ENCODE measurements at regions not wholly inside any gene's neighbourhood (a gene's known extent, or its start where the extent isn't known, plus 50 kb on each side); places are given as distances from the start of the nearest gene placed in this dataset.

DNA sequence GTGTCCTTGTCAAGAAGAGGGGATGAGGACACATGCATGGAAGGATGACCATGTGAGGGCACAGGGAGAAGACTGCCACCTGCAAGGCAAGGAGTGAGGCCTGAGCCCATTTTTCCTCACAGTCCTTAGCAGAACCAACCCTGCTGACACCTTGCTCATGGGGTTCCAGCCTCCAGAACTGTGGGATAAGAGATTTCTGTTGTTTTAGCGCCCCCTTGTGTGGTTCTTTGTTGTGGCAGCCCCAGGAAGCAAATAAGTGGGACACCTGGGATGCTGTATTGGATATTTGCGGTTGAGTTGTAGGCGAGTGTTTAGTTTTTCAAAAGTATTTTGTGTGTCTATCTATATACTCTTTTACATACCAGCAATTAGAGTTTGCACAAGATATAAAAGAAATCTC lies 206.4 kb downstream of the NXNL2 start:
- no peaks in the 10 kb centered on the region for H3K27me3 ChIP-seq (ENCODE audit: control insufficient read depth, insufficient read depth, low read length)
- CTCF ChIA-PET, result no interaction called here
- POLR2A ChIA-PET (ENCODE audit: unreplicated experiment), result no interaction called here

More for the DNA sequence above, 206.4 kb downstream of the NXNL2 start:
- DNase-seq (no peak), ATAC-seq (ENCODE audit: low read depth) (no peak)
- no peak overlapping the region for H3K23ac ChIP-seq (ENCODE audit: low read depth, low read length)
- no peak overlapping the region for H4K8ac ChIP-seq (ENCODE audit: low read depth in 2 of 2, low read length in 2 of 2)
- 0 out of 2 replicates have a peak, but pooled peaks cover 3% of the 10 kb centered on the region for H4K20me1 ChIP-seq (ENCODE audit: insufficient read depth, low read length)
- no peaks in the 10 kb centered on the region for H3K36me3 ChIP-seq (ENCODE audit: control insufficient read depth, insufficient read depth, low read length)
- dilution Hi-C loops (cut with HindIII; ENCODE audit: low sequenced_read_pairs, unreplicated experiment), result no loop called here
- H3K4ac ChIP-seq (ENCODE audit: low read depth, low read length), result peak overlapping the region; percentile 20; the same call in 1 of the 2 replicates
- H2BK5ac ChIP-seq (ENCODE audit: low read depth, low read length, poor library complexity, severe bottlenecking), result no peak overlapping the region
- H3K14ac ChIP-seq (replicated peaks; ENCODE audit: low read depth, low read length), result 0 out of 2 replicates have a peak overlapping the region, but pooled peaks have one; percentile 5
- no peak overlapping the region for H2BK15ac ChIP-seq (ENCODE audit: low read depth, low read length)
- H3K4me2 ChIP-seq (ENCODE audit: low read depth, low read length), result no peak overlapping the region
- no peak overlapping the region for H3K18ac ChIP-seq (ENCODE audit: low read depth, low read length)
- in situ Hi-C loops (cut with MboI; ENCODE audit: low sequenced_read_pairs), result no loop called here
- H2AFZ ChIP-seq (replicated peaks; ENCODE audit: low read length, poor library complexity), result no peak overlapping the region
- no peak for TF ChIP-seq POLR2A (IDR thresholded peaks at IDR 0.05; ENCODE audit: low read depth, low read length)
- TF ChIP-seq, protein P1, sequence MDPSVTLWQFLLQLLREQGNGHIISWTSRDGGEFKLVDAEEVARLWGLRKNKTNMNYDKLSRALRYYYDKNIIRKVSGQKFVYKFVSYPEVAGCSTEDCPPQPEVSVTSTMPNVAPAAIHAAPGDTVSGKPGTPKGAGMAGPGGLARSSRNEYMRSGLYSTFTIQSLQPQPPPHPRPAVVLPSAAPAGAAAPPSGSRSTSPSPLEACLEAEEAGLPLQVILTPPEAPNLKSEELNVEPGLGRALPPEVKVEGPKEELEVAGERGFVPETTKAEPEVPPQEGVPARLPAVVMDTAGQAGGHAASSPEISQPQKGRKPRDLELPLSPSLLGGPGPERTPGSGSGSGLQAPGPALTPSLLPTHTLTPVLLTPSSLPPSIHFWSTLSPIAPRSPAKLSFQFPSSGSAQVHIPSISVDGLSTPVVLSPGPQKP (IDR thresholded peaks at IDR 0.05; ENCODE audit: borderline replicate concordance, low read depth, low read length), result no peak
- no peak for TF ChIP-seq RCOR1 (IDR thresholded peaks at IDR 0.05; ENCODE audit: insufficient replicate concordance, low read length)
- no peak for TF ChIP-seq MAFK (IDR thresholded peaks at IDR 0.05; ENCODE audit: low read depth, low read length)
- TF ChIP-seq RAD21 (IDR thresholded peaks at IDR 0.05; ENCODE audit: low read length), result peak; percentile 43; the same call in 1 of the 2 replicates
- no peak for TF ChIP-seq NFE2L2 (IDR thresholded peaks at IDR 0.05; ENCODE audit: low read depth, low read length)
- peak; percentile 28; the same call in 1 of the 2 replicates for TF ChIP-seq SMC3 (IDR thresholded peaks at IDR 0.05; ENCODE audit: low read depth, low read length)
- TF ChIP-seq, protein P2, sequence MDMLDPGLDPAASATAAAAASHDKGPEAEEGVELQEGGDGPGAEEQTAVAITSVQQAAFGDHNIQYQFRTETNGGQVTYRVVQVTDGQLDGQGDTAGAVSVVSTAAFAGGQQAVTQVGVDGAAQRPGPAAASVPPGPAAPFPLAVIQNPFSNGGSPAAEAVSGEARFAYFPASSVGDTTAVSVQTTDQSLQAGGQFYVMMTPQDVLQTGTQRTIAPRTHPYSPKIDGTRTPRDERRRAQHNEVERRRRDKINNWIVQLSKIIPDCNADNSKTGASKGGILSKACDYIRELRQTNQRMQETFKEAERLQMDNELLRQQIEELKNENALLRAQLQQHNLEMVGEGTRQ (IDR thresholded peaks at IDR 0.05; ENCODE audit: low read depth, low read length), result no peak
- TF ChIP-seq, protein P3, sequence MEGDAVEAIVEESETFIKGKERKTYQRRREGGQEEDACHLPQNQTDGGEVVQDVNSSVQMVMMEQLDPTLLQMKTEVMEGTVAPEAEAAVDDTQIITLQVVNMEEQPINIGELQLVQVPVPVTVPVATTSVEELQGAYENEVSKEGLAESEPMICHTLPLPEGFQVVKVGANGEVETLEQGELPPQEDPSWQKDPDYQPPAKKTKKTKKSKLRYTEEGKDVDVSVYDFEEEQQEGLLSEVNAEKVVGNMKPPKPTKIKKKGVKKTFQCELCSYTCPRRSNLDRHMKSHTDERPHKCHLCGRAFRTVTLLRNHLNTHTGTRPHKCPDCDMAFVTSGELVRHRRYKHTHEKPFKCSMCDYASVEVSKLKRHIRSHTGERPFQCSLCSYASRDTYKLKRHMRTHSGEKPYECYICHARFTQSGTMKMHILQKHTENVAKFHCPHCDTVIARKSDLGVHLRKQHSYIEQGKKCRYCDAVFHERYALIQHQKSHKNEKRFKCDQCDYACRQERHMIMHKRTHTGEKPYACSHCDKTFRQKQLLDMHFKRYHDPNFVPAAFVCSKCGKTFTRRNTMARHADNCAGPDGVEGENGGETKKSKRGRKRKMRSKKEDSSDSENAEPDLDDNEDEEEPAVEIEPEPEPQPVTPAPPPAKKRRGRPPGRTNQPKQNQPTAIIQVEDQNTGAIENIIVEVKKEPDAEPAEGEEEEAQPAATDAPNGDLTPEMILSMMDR (conservative IDR thresholded peaks at IDR 0.05; ENCODE audit: low read depth, low read length), result peak; percentile 34; the same call in 1 of the 2 replicates
- no peak for TF ChIP-seq RFX5 (IDR thresholded peaks at IDR 0.05; ENCODE audit: low read depth, low read length)
- no peak for TF ChIP-seq MAZ (IDR thresholded peaks at IDR 0.05; ENCODE audit: borderline replicate concordance, low read depth, low read length)
- intact Hi-C loops (cut with micrococcal nuclease), result loop anchor here (5.0 to 10.0 kb wide), 3 partner anchors 89 to 573 kb away; partner anchors contain the start of genes CKS2, SECISBP2 and SHC3
- no peak overlapping the region for H2BK120ac ChIP-seq (ENCODE audit: low read depth, low read length)
- H2AK9ac ChIP-seq (replicated peaks; ENCODE audit: low read depth, low read length, poor library complexity), result no peak overlapping the region
- WGBS, 2 experiments (ENCODE audit: extremely low coverage in 2 of 2, insufficient read length in 1 of 2), result no CpG with 5 or more reads among the region's 3 CpGs
- no peak overlapping the region for H3K4me3 ChIP-seq (ENCODE audit: insufficient read depth, low read depth, low read length)
- H3K9me1 ChIP-seq (ENCODE audit: insufficient read depth, low read length), result peaks cover 9% of the 10 kb centered on the region
- peak overlapping the region; percentile 77; the same call in 1 of the 2 replicates for H2AK5ac ChIP-seq (ENCODE audit: low read depth, low read length)
- no TSS peak for BruUV-seq (replicated peaks)
- H3K27ac ChIP-seq (ENCODE audit: insufficient read depth, low read length), result no peak overlapping the region
- no peak overlapping the region for H3K56ac ChIP-seq (ENCODE audit: extremely low read depth, insufficient read depth, low read length)
- H4K91ac ChIP-seq (ENCODE audit: insufficient read depth, low read depth, low read length), result no peak overlapping the region; the same call in 1 of the 2 replicates
- H3K9me3 ChIP-seq (ENCODE audit: control insufficient read depth, insufficient read depth, low read length), result peaks cover 2% of the 10 kb centered on the region; the same call in 1 of the 2 replicates
- H3K9ac ChIP-seq (ENCODE audit: low read depth, low read length), result no peak overlapping the region
- H4K5ac ChIP-seq (ENCODE audit: low read depth, low read length), result no peak overlapping the region
- peaks cover 19% of the 10 kb centered on the region for H3K4me1 ChIP-seq (ENCODE audit: control insufficient read depth, insufficient read depth, low read length)
- 0 out of 2 replicates have a peak overlapping the region, but pooled peaks have one; percentile 26 for H2BK20ac ChIP-seq (ENCODE audit: low read depth, low read length)
- no peaks in the 10 kb centered on the region for H3K79me1 ChIP-seq (ENCODE audit: low read depth in 1 of 2, low read length in 2 of 2)

Measured in IMR-90 (cell line).